ENCODE measurements at regions not wholly inside any gene's neighbourhood (a gene's known extent, or its start where the extent isn't known, plus 50 kb on each side); places are given as distances from the start of the nearest gene placed in this dataset.
"Not testable (repeated sequence)": the region's sequence is repeated elsewhere in the genome, so short reads cannot be mapped to it uniquely, and the experiment has no call there.

GRCh38 chr14:106722813-106723687, 1196.7 kb downstream of the TMEM121 start:
- DNase-seq = not testable (repeated sequence)

GRCh38 chr14:106727962-106728361, 1201.6 kb downstream of the TMEM121 start:
- not testable (repeated sequence) for DNase-seq

GRCh38 chr14:106728611-106729010, 1202.2 kb downstream of the TMEM121 start:
- DNase-seq = no peak

- no peak for DNase-seq
Observed at GRCh38 chr14:106729551-106729950, 1203.2 kb downstream of the TMEM121 start.

GRCh38 chr14:106733771-106734170, 1207.4 kb downstream of the TMEM121 start:
- no peak for DNase-seq

GRCh38 chr14:106737021-106737420, 1210.6 kb downstream of the TMEM121 start:
- no peak for DNase-seq

GRCh38 chr14:106738075-106738474, 1211.7 kb downstream of the TMEM121 start:
- no peak for DNase-seq

GRCh38 chr14:106738598-106739258, 1212.3 kb downstream of the TMEM121 start:
- DNase-seq = not testable (repeated sequence)

- not testable (repeated sequence) for DNase-seq
Observed at GRCh38 chr14:106741086-106741827, 1214.9 kb downstream of the TMEM121 start.

- not testable (repeated sequence) for DNase-seq
Observed at GRCh38 chr14:106745016-106745767, 1218.8 kb downstream of the TMEM121 start.

- DNase-seq = not testable (repeated sequence)
Observed at GRCh38 chr14:106750089-106750488, 1223.7 kb downstream of the TMEM121 start.

GRCh38 chr14:106753751-106754150, 1227.4 kb downstream of the TMEM121 start:
- DNase-seq = not testable (repeated sequence)

- DNase-seq = not testable (repeated sequence)
Observed at GRCh38 chr14:106757444-106757843, 1231.1 kb downstream of the TMEM121 start.

GRCh38 chr14:106761886-106762816, 1235.8 kb downstream of the TMEM121 start:
- not testable (repeated sequence) for DNase-seq

GRCh38 chr14:106764968-106765369, 1238.6 kb downstream of the TMEM121 start:
- not testable (repeated sequence) for DNase-seq

GRCh38 chr14:106766145-106766544, 1239.8 kb downstream of the TMEM121 start:
- no peak for DNase-seq

GRCh38 chr14:106766551-106767277, 1240.3 kb downstream of the TMEM121 start:
- DNase-seq = not testable (repeated sequence)

- DNase-seq = not testable (repeated sequence)
Observed at GRCh38 chr14:106768230-106768629, 1241.8 kb downstream of the TMEM121 start.

- not testable (repeated sequence) for DNase-seq
Observed at GRCh38 chr14:106768972-106769700, 1242.8 kb downstream of the TMEM121 start.

Measured in left kidney (tissue), 1 donor.